ENCODE measurements at regions not wholly inside any gene's neighbourhood (a gene's known extent, or its start where the extent isn't known, plus 50 kb on each side); places are given as distances from the start of the nearest gene placed in this dataset.
"Not testable (repeated sequence)": the region's sequence is repeated elsewhere in the genome, so short reads cannot be mapped to it uniquely, and the experiment has no call there.

DNA sequence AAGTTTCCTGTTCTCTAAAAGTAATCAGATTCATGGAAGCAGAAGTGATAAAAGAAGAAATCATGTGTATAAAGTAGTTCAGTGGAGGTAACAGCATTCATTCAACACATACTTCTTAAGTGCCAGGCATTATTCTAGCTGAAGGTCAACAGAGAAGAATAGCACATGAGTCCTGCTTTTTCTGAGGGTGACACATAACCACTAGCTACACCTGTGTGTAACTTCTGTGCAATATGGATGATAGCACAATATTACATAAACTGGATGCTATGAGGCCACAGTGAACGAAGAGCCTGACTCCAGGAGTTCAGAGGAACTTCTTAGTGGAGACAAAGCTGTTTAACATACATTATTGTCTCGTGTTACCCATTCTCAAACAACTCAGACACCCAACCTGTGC, 114.3 kb upstream of the PCED1B start:
- POLR2A ChIA-PET = no interaction called here
- TF ChIP-seq LEF1 (IDR thresholded peaks at IDR 0.05; ENCODE audit: borderline replicate concordance) (no peak), L3MBTL2 (conservative IDR thresholded peaks at IDR 0.05) (no peak), FOXA1 (IDR thresholded peaks at IDR 0.05) (no peak), ARNT (IDR thresholded peaks at IDR 0.05) (no peak), BHLHE40 (IDR thresholded peaks at IDR 0.05; ENCODE audit: borderline replicate concordance) (no peak), SP1 (IDR thresholded peaks at IDR 0.05) (no peak), ZNF384 (IDR thresholded peaks at IDR 0.05) (no peak), SUZ12 (IDR thresholded peaks at IDR 0.05) (no peak), NFRKB (IDR thresholded peaks at IDR 0.05) (no peak), HDGF (IDR thresholded peaks at IDR 0.05; ENCODE audit: borderline replicate concordance) (no peak), TARDBP (IDR thresholded peaks at IDR 0.05) (no peak)
- TF ChIP-seq, protein P1, sequence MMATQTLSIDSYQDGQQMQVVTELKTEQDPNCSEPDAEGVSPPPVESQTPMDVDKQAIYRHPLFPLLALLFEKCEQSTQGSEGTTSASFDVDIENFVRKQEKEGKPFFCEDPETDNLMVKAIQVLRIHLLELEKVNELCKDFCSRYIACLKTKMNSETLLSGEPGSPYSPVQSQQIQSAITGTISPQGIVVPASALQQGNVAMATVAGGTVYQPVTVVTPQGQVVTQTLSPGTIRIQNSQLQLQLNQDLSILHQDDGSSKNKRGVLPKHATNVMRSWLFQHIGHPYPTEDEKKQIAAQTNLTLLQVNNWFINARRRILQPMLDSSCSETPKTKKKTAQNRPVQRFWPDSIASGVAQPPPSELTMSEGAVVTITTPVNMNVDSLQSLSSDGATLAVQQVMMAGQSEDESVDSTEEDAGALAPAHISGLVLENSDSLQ (IDR thresholded peaks at IDR 0.05) = no peak
- no peak for DNase-seq (ENCODE audit: extremely low spot score)
- CTCF ChIA-PET = no interaction called here

DNA sequence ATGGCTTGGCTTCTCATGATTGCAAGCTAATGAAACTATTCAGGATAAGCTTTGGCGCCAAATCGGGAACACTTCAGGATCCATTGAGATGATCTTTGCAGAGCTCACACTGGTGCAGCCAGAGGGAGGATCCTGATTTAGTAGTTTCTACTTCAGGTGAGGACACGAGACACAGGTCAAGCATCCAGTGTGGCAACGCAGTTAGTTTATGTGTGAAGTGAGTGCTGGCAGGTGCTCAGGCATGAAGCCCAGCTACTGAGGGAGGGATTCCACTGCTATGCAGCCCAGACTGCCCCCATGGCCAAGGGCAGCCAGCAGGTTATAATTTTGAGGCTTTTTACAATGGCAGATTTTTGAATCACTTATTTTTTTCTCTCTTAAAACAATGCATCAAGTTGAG, 113.5 kb upstream of the PCED1B start:
- ChIA-PET CTCF (no interaction called here), POLR2A (no interaction called here)
- no peak for DNase-seq (ENCODE audit: extremely low spot score)
- no peak for TF ChIP-seq L3MBTL2 (conservative IDR thresholded peaks at IDR 0.05)
- TF ChIP-seq ARNT (IDR thresholded peaks at IDR 0.05) = no peak
- TF ChIP-seq ELF4 (IDR thresholded peaks at IDR 0.05) = no peak
- no peak for TF ChIP-seq FOXA1 (IDR thresholded peaks at IDR 0.05)
- TF ChIP-seq NFRKB (IDR thresholded peaks at IDR 0.05) = no peak
- TF ChIP-seq ZNF384 (IDR thresholded peaks at IDR 0.05) = no peak
- TF ChIP-seq, protein P1 (IDR thresholded peaks at IDR 0.05) = no peak

DNA sequence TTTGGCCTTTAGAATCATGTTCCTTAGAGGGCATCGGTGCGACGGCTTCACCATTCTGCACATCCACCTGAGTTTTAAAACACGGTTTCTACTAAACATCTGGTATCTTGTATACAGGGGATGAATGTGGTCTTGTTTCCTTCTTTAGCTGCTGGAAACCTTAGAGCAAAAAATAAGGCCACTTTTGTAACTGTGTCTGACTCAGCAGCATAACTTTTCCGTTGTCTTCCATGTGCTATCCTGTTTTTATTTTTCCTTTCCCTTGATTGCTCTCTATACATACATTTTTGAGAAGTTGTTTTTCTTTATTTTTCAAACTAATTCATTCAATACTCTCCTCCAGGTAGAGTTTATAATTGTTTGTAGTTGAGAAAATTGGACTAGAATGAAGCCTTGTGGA, 108.8 kb upstream of the PCED1B start:
- POLR2A ChIA-PET = no interaction called here
- TF ChIP-seq SUZ12 (IDR thresholded peaks at IDR 0.05) = no peak
- no peak for TF ChIP-seq ZNF384 (IDR thresholded peaks at IDR 0.05)
- TF ChIP-seq, protein P1 (IDR thresholded peaks at IDR 0.05) = no peak
- TF ChIP-seq HDGF (IDR thresholded peaks at IDR 0.05; ENCODE audit: borderline replicate concordance) = no peak
- no peak for TF ChIP-seq ELF4 (IDR thresholded peaks at IDR 0.05)
- no peak for TF ChIP-seq BHLHE40 (IDR thresholded peaks at IDR 0.05; ENCODE audit: borderline replicate concordance)
- no peak for TF ChIP-seq FOXM1 (IDR thresholded peaks at IDR 0.05; ENCODE audit: borderline replicate concordance)
- TF ChIP-seq NFRKB (IDR thresholded peaks at IDR 0.05) = no peak
- no peak for TF ChIP-seq SP1 (IDR thresholded peaks at IDR 0.05)
- no peak for TF ChIP-seq LEF1 (IDR thresholded peaks at IDR 0.05; ENCODE audit: borderline replicate concordance)
- TF ChIP-seq ARNT (IDR thresholded peaks at IDR 0.05) = no peak
- no peak for TF ChIP-seq FOXK2 (IDR thresholded peaks at IDR 0.05)
- DNase-seq (ENCODE audit: extremely low spot score) = no peak
- CTCF ChIA-PET = no interaction called here

DNA sequence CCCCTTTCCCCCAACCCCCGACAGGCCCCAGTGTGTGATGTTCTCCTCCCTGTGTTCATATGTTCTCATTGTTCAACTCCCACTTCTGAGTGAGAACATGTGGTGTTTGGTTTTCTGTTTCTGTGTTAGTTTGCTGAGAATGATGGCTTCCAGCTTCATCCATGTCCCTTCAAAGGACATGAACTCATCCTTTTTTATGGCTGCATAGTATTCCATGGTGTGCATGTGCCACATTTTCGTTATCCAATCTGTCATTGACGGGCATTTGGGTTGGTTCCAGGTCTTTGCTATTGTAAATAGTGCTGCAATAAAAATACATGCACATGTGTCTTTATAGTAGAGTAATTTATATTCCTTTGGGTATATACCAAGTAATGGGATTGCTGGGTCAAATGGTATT, 105.5 kb upstream of the PCED1B start:
- POLR2A ChIA-PET; DNase-seq (ENCODE audit: extremely low spot score); CTCF ChIA-PET: not testable (repeated sequence)

DNA sequence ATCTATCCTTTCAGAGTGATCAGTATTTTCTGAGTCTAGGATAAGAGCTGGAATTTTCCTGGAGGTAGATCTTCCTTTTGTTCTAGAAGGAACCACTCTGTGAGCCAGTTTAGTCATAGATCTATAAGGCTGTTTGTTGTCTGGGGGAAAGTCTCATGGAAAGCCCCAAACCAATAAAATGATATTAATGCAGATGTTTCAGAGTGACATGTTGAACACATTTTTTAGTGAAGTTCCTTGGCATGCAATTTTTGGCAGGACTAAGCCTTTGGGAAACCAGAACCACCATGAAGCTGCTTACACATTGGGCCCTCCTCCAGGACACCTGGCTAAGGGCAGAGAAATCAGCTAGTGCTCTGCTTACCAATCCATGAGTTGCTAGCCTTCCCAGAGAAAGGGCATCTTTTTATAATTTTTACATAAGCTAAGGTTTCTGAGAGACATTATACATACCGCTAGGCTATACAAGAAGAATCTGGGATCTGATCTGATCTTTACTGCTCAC, 101.5 kb upstream of the PCED1B start:
- ChIA-PET CTCF (no interaction called here), POLR2A (no interaction called here)
- TF ChIP-seq SP1 (IDR thresholded peaks at IDR 0.05) = no peak
- no peak for TF ChIP-seq ZNF384 (IDR thresholded peaks at IDR 0.05)
- TF ChIP-seq BHLHE40 (IDR thresholded peaks at IDR 0.05; ENCODE audit: borderline replicate concordance) = no peak
- no peak for TF ChIP-seq NFRKB (IDR thresholded peaks at IDR 0.05)
- TF ChIP-seq L3MBTL2 (conservative IDR thresholded peaks at IDR 0.05) = no peak
- no peak for TF ChIP-seq CTBP1 (IDR thresholded peaks at IDR 0.05; ENCODE audit: borderline replicate concordance)
- DNase-seq (ENCODE audit: extremely low spot score) = no peak

DNA sequence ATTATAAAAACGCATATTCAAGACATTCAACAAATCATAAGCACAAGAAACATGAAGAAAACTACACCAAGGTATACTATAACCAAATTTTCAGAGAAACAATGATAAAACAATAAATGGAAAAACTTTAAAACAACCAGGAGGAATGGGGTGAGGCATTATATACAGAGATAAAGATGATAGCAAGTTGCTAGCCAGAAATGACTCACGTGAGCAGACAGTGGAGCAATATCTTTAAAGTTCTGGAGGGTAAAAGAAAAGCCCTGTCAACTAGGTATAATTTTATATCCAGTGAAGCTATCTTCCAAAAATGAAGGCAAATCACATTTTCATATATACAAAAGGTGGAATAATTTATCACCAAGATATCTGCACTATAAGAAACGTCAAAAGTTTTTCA, 97.8 kb upstream of the PCED1B start:
- ChIA-PET POLR2A (no interaction called here), CTCF (no interaction called here)
- TF ChIP-seq CTBP1 (IDR thresholded peaks at IDR 0.05; ENCODE audit: borderline replicate concordance) (no peak), FOXA1 (IDR thresholded peaks at IDR 0.05) (no peak), TARDBP (IDR thresholded peaks at IDR 0.05) (no peak), ARNT (IDR thresholded peaks at IDR 0.05) (no peak), BHLHE40 (IDR thresholded peaks at IDR 0.05; ENCODE audit: borderline replicate concordance) (no peak), ZNF384 (IDR thresholded peaks at IDR 0.05) (no peak), FOXK2 (IDR thresholded peaks at IDR 0.05) (no peak), SP1 (IDR thresholded peaks at IDR 0.05) (no peak), L3MBTL2 (conservative IDR thresholded peaks at IDR 0.05) (no peak), LEF1 (IDR thresholded peaks at IDR 0.05; ENCODE audit: borderline replicate concordance) (no peak), SUZ12 (IDR thresholded peaks at IDR 0.05) (no peak)
- TF ChIP-seq, protein P1 (IDR thresholded peaks at IDR 0.05) = no peak
- no peak for DNase-seq (ENCODE audit: extremely low spot score)

Data from HEK293T (cell line).